ENCODE measurements at regions not wholly inside any gene's neighbourhood (a gene's known extent, or its start where the extent isn't known, plus 50 kb on each side); places are given as distances from the start of the nearest gene placed in this dataset.

DNA sequence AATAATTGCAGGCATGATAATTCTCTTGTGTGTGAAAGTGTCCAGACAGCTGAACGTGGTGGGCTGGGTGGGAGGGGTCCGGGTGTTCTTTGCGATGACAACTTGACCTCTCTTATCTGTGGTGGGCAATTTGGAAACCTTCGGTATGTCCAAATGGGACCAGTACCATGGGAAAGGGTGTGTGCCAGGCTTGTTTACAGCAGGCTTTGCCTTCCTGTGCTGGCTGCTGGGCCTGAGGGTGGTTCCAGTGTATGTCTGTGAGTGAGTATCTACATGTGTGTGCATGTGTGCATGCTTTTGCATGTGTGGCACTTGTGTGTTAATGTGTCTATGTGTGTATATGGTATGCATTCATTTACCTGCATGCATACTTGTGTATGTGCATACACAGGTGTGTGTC lies 166.4 kb downstream of the GADD45G start:
- TF ChIP-seq NFIC (IDR thresholded peaks at IDR 0.05) = no peak
- no peak for TF ChIP-seq TAF1 (IDR thresholded peaks at IDR 0.05; ENCODE audit: low read depth)
- no peak for TF ChIP-seq CREB1 (IDR thresholded peaks at IDR 0.05; ENCODE audit: low read depth)
- no peak for TF ChIP-seq CEBPB (IDR thresholded peaks at IDR 0.05)
- TF ChIP-seq, protein P1, sequence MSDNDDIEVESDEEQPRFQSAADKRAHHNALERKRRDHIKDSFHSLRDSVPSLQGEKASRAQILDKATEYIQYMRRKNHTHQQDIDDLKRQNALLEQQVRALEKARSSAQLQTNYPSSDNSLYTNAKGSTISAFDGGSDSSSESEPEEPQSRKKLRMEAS (IDR thresholded peaks at IDR 0.05) = no peak
- no peak for TF ChIP-seq RAD21 (IDR thresholded peaks at IDR 0.05; ENCODE audit: low read depth)
- TF ChIP-seq, protein P2, sequence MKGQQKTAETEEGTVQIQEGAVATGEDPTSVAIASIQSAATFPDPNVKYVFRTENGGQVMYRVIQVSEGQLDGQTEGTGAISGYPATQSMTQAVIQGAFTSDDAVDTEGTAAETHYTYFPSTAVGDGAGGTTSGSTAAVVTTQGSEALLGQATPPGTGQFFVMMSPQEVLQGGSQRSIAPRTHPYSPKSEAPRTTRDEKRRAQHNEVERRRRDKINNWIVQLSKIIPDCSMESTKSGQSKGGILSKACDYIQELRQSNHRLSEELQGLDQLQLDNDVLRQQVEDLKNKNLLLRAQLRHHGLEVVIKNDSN (IDR thresholded peaks at IDR 0.05) = no peak
- TF ChIP-seq, protein P3, sequence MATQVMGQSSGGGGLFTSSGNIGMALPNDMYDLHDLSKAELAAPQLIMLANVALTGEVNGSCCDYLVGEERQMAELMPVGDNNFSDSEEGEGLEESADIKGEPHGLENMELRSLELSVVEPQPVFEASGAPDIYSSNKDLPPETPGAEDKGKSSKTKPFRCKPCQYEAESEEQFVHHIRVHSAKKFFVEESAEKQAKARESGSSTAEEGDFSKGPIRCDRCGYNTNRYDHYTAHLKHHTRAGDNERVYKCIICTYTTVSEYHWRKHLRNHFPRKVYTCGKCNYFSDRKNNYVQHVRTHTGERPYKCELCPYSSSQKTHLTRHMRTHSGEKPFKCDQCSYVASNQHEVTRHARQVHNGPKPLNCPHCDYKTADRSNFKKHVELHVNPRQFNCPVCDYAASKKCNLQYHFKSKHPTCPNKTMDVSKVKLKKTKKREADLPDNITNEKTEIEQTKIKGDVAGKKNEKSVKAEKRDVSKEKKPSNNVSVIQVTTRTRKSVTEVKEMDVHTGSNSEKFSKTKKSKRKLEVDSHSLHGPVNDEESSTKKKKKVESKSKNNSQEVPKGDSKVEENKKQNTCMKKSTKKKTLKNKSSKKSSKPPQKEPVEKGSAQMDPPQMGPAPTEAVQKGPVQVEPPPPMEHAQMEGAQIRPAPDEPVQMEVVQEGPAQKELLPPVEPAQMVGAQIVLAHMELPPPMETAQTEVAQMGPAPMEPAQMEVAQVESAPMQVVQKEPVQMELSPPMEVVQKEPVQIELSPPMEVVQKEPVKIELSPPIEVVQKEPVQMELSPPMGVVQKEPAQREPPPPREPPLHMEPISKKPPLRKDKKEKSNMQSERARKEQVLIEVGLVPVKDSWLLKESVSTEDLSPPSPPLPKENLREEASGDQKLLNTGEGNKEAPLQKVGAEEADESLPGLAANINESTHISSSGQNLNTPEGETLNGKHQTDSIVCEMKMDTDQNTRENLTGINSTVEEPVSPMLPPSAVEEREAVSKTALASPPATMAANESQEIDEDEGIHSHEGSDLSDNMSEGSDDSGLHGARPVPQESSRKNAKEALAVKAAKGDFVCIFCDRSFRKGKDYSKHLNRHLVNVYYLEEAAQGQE (IDR thresholded peaks at IDR 0.05; ENCODE audit: low read depth) = no peak
- TF ChIP-seq TEAD4 (IDR thresholded peaks at IDR 0.05) = no peak
- TF ChIP-seq FOXM1 (IDR thresholded peaks at IDR 0.05; ENCODE audit: borderline replicate concordance, low read depth) = no peak
- TF ChIP-seq YY1 (IDR thresholded peaks at IDR 0.05; ENCODE audit: low read depth) = no peak
- no peak for TF ChIP-seq EP300 (IDR thresholded peaks at IDR 0.05; ENCODE audit: borderline replicate concordance)
- TF ChIP-seq ZBTB7A (IDR thresholded peaks at IDR 0.05; ENCODE audit: low read depth) = no peak
- TF ChIP-seq EGR1 (IDR thresholded peaks at IDR 0.05) = no peak
- no peak for TF ChIP-seq TCF12 (IDR thresholded peaks at IDR 0.05; ENCODE audit: low read depth)

DNA sequence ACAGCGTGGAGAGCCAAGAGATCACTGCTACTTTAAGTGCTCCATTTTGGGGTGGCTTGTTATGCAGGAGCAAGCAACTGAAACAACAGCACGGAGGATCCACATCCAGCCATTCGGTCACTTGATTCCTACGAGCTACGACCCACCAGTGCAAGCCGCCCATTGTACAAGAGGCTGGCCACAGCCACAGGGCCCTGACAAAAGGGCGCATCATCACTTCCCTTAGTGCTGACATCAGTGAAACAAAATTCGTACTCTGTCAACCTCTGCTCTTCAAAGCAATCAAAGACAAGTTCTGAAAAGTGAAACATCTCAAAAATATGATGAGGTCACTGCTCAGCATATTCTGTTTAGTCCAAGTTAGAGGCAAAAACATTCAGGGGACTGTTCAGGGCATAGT lies 168.4 kb downstream of the GADD45G start:
- no peak for TF ChIP-seq NFIC (IDR thresholded peaks at IDR 0.05)
- no peak for TF ChIP-seq EP300 (IDR thresholded peaks at IDR 0.05; ENCODE audit: borderline replicate concordance)
- TF ChIP-seq, protein P1 (IDR thresholded peaks at IDR 0.05) = no peak
- no peak for TF ChIP-seq FOXM1 (IDR thresholded peaks at IDR 0.05; ENCODE audit: borderline replicate concordance, low read depth)
- TF ChIP-seq CREB1 (IDR thresholded peaks at IDR 0.05; ENCODE audit: low read depth) = no peak
- no peak for TF ChIP-seq EGR1 (IDR thresholded peaks at IDR 0.05)
- no peak for TF ChIP-seq CEBPB (IDR thresholded peaks at IDR 0.05)
- no peak for TF ChIP-seq TAF1 (IDR thresholded peaks at IDR 0.05; ENCODE audit: low read depth)
- no peak for TF ChIP-seq TEAD4 (IDR thresholded peaks at IDR 0.05)
- TF ChIP-seq, protein P2 (IDR thresholded peaks at IDR 0.05) = no peak
- TF ChIP-seq, protein P3 (IDR thresholded peaks at IDR 0.05; ENCODE audit: low read depth) = no peak
- TF ChIP-seq RAD21 (IDR thresholded peaks at IDR 0.05; ENCODE audit: low read depth) = no peak
- TF ChIP-seq YY1 (IDR thresholded peaks at IDR 0.05; ENCODE audit: low read depth) = no peak

DNA sequence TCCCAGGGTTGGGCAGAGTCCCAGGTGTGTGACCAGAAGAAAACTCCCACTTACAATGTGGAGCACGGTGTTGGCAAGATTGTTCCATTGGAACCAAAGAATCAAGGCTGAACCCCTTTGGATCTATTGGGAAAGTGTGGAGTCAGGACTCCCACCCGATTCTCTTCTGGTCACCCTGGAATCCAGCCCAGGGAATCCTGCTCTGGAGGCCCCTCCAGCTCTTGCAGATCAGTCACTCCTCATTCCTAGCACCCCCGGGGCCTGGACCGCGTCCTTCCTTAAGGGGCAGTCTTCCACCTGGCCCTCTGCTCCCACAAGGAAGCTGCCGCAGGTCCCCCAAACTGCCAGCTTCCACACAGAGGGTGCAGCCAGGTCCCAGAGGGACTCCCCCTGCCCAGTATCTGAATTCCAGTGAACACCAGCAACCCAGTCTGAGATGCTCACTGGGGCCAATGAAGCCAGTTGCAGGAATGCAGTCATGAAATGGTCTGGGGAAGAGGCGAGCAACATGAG lies 170.1 kb downstream of the GADD45G start:
- TF ChIP-seq, protein P2 (IDR thresholded peaks at IDR 0.05) = no peak

DNA sequence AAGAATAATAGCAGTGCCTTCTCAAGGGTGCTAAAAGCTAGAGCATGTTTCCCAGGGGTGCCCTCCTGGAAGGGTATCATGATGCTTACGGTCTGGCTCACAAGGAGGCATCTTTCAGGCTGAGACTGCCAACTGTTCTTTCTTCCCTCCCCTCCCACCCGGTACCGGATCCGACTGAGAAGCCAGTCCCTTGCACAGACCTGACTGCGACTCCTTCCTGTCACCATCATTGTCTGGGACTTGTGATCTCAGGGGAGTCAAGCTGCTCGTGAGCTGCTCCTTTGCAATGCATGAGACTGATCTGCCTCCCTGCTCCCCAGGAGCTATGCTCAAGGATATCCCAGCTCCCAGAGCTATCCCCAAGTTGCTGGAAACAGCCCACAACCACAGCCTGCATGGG lies 170.8 kb downstream of the GADD45G start:
- no peak for TF ChIP-seq CEBPB (IDR thresholded peaks at IDR 0.05)
- no peak for TF ChIP-seq TCF12 (IDR thresholded peaks at IDR 0.05; ENCODE audit: low read depth)
- no peak for TF ChIP-seq EGR1 (IDR thresholded peaks at IDR 0.05)
- no peak for TF ChIP-seq EP300 (IDR thresholded peaks at IDR 0.05; ENCODE audit: borderline replicate concordance)
- TF ChIP-seq YY1 (IDR thresholded peaks at IDR 0.05; ENCODE audit: low read depth) = no peak
- no peak for TF ChIP-seq NFIC (IDR thresholded peaks at IDR 0.05)
- no peak for TF ChIP-seq FOXM1 (IDR thresholded peaks at IDR 0.05; ENCODE audit: borderline replicate concordance, low read depth)
- no peak for TF ChIP-seq TEAD4 (IDR thresholded peaks at IDR 0.05)
- TF ChIP-seq ZBTB7A (IDR thresholded peaks at IDR 0.05; ENCODE audit: low read depth) = no peak
- no peak for TF ChIP-seq CREB1 (IDR thresholded peaks at IDR 0.05; ENCODE audit: low read depth)

DNA sequence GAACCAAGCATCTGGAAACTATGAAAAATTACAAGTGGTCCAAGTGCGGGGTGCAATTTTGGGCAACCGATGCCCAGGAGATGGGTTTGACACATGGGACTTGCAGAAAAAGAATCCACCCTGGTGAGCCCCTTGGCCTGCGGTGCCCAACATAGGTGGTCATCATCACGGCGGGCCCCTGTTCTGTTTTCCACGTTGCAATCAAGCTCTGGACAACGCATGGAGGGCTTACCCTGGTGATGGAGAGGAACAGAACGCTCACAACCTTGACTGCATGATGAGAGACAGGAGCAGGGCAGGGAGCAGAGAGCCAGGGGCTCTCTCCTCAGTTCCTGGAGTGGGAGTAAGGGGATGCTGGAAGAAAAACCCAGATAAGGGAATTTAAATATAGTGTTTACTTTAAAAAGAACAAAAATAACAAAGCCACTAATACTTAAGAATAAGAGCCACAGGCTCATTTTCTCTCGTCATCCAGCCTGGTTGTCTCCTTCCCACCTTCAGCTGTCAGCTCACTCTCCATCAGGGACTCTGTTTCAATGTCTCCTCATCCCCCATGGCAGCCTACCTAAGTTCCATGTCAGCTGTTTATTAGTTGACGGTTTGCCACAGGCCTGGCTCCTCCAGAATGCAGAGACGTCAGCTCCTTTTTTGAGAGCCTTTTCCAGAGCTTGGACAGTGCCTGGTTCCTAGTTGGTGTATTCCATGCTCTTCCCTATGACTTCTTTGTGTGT lies 172.1 kb downstream of the GADD45G start:
- TF ChIP-seq, protein P2 (IDR thresholded peaks at IDR 0.05) = no peak
- TF ChIP-seq ZBTB7A (IDR thresholded peaks at IDR 0.05; ENCODE audit: low read depth) (no peak), TCF12 (IDR thresholded peaks at IDR 0.05; ENCODE audit: low read depth) (no peak), NFIC (IDR thresholded peaks at IDR 0.05) (no peak), RAD21 (IDR thresholded peaks at IDR 0.05; ENCODE audit: low read depth) (no peak)
